Neural cell (in vitro differentiated cells): ENCODE measurements at regions not wholly inside any gene's neighbourhood (a gene's known extent, or its start where the extent isn't known, plus 50 kb on each side); places are given as distances from the start of the nearest gene placed in this dataset.

Experiments
- CTCF ChIP-seq: fragments of 450-650 bp; IDR thresholded peaks from 2 replicates; pipeline ENCODE4 v1.5.1; 2014; ENCODE audit warnings: antibody characterized with exemption, mild to moderate bottlenecking, moderate library complexity; ENCODE audit not compliant: poor library complexity, severe bottlenecking
- POLR2AphosphoS5 ChIP-seq: IDR thresholded peaks from 2 replicates; pipeline ENCODE4 v1.6.1; 2012

- TF ChIP-seq CTCF (no peak), POLR2AphosphoS5 (no peak)
These were observed 625.5 kb upstream of the INTU start for GRCh38 chr4:127007305-127007704.
